IMR-90 (cell line): ENCODE measurements at regions not wholly inside any gene's neighbourhood (a gene's known extent, or its start where the extent isn't known, plus 50 kb on each side); places are given as distances from the start of the nearest gene placed in this dataset.

Source experiments
- BHLHE40 ChIP-seq: fragments of 150-350 bp; IDR thresholded peaks from 2 replicates; pipeline ENCODE4 v1.6.1; 2016; ENCODE audit warnings: mild to moderate bottlenecking, low read depth, low read length
- CEBPB ChIP-seq: IDR thresholded peaks from 2 replicates; pipeline ENCODE4 v1.6.1; 2012; ENCODE audit warnings: low read depth, low read length, improper control_type of control experiment
- MXI1 ChIP-seq: IDR thresholded peaks from 2 replicates; pipeline ENCODE4 v1.6.1; 2012; ENCODE audit warnings: low read depth, mild to moderate bottlenecking, low read length, moderate library complexity, borderline replicate concordance
- POLR2A ChIP-seq: IDR thresholded peaks from 2 replicates; pipeline ENCODE4 v1.6.1; 2012; ENCODE audit warnings: mild to moderate bottlenecking, low read depth, low read length
- SMC3 ChIP-seq: fragments of 150-350 bp; IDR thresholded peaks from 2 replicates; pipeline ENCODE4 v1.6.1; 2016; ENCODE audit warnings: low read depth, mild to moderate bottlenecking, antibody characterized with exemption, low read length, moderate library complexity
- TF ChIP-seq, protein P1 (sequence below): conservative IDR thresholded peaks from 2 replicates; pipeline ENCODE4 v1.5.1; 2012; ENCODE audit warnings: mild to moderate bottlenecking, low read depth, low read length, improper control_type of control experiment
- TF ChIP-seq, protein P2 (sequence below): fragments of 150-350 bp; IDR thresholded peaks from 2 replicates; pipeline ENCODE4 v1.6.1; 2017; ENCODE audit warnings: mild to moderate bottlenecking, antibody characterized with exemption, low read length, low read depth

DNA sequence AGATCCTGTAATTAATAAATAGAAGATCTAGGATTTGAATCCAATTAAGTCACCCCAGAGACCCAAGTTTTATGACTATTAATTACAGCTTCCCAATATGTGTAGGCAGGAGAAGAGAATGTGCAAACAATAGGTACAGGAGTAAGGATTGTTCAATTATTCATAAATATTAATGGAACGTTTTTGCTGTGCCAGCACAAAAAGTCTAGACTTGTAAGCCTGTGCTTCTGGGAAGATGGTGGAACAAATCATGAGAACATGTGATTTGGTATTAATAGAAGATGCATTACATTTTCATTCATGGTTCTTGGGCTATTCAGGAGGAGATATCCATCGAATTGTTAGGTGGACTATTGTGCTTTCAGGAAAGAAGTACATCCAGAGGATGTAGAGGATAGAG is 1240.9 kb downstream of the STIM2 start:
- TF ChIP-seq, protein P1, sequence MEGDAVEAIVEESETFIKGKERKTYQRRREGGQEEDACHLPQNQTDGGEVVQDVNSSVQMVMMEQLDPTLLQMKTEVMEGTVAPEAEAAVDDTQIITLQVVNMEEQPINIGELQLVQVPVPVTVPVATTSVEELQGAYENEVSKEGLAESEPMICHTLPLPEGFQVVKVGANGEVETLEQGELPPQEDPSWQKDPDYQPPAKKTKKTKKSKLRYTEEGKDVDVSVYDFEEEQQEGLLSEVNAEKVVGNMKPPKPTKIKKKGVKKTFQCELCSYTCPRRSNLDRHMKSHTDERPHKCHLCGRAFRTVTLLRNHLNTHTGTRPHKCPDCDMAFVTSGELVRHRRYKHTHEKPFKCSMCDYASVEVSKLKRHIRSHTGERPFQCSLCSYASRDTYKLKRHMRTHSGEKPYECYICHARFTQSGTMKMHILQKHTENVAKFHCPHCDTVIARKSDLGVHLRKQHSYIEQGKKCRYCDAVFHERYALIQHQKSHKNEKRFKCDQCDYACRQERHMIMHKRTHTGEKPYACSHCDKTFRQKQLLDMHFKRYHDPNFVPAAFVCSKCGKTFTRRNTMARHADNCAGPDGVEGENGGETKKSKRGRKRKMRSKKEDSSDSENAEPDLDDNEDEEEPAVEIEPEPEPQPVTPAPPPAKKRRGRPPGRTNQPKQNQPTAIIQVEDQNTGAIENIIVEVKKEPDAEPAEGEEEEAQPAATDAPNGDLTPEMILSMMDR: no peak
- TF ChIP-seq POLR2A (no peak), BHLHE40 (no peak), CEBPB (no peak), SMC3 (no peak), MXI1 (no peak)
- TF ChIP-seq, protein P2, sequence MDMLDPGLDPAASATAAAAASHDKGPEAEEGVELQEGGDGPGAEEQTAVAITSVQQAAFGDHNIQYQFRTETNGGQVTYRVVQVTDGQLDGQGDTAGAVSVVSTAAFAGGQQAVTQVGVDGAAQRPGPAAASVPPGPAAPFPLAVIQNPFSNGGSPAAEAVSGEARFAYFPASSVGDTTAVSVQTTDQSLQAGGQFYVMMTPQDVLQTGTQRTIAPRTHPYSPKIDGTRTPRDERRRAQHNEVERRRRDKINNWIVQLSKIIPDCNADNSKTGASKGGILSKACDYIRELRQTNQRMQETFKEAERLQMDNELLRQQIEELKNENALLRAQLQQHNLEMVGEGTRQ: no peak
